Type B pancreatic cell (in vitro differentiated cells): ENCODE measurements at regions not wholly inside any gene's neighbourhood (a gene's known extent, or its start where the extent isn't known, plus 50 kb on each side); places are given as distances from the start of the nearest gene placed in this dataset.

Experiments
- DNase-seq: peaks from one replicate; pipeline ENCODE4 v3.0.0; 2021; ENCODE audit warnings: mixed read lengths; ENCODE audit not compliant: unreplicated experiment; ENCODE audit errors: extremely low spot score
- H3K27ac Mint-ChIP-seq: 2 replicates; pipeline ENCODE4 v1.8.0; 2021; ENCODE audit warnings: mild to moderate bottlenecking, mixed read lengths
- H3K27me3 Mint-ChIP-seq: 2 replicates; pipeline ENCODE4 v1.8.0; 2021; ENCODE audit warnings: mixed read lengths
- H3K36me3 Mint-ChIP-seq: 2 replicates; pipeline ENCODE4 v1.8.0; 2021; ENCODE audit warnings: mixed read lengths
- H3K4me1 Mint-ChIP-seq: one replicate; pipeline ENCODE4 v1.8.0; 2021; ENCODE audit warnings: mixed read lengths; ENCODE audit not compliant: unreplicated experiment
- H3K4me3 Mint-ChIP-seq: 2 replicates; pipeline ENCODE4 v1.8.0; 2021; ENCODE audit warnings: mild to moderate bottlenecking, mixed read lengths
- H3K9me3 Mint-ChIP-seq: 2 replicates; pipeline ENCODE4 v1.8.0; 2021; ENCODE audit warnings: mixed read lengths
- TF ChIP-seq, protein P1 (sequence below): fragments of 200-600 bp; sonication (generic); conservative IDR thresholded peaks from 2 replicates; pipeline ENCODE4 v1.5.0; 2021; ENCODE audit warnings: antibody characterized with exemption, mild to moderate bottlenecking

DNA sequence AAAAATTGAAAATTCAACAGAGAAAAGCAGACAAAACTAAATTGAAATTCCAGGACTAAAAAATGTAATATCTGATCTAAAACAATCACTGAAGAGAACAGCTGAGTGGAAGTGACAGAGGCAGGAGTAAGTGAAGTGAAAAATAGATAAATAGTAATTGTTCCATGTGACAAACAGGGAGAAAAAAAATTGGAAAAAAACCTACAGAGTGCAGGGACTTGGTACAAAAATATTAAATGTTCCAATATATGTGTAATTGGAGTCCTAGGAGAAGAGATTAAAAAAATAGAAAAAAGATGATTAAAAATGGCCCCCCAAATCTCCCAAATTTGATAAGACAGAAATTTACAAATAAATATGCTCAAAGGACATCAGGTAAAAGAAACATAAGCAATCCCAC, 63.4 kb upstream of the NAMPT start:
- Mint-ChIP-seq H3K27ac (no peak overlapping the region), H3K36me3 (no peaks in the 10 kb centered on the region), H3K4me3 (no peak overlapping the region), H3K4me1 (no peaks in the 10 kb centered on the region), H3K27me3 (no peaks in the 10 kb centered on the region), H3K9me3 (peaks cover 23% of the 10 kb centered on the region)
- no peak for DNase-seq
- TF ChIP-seq, protein P1, sequence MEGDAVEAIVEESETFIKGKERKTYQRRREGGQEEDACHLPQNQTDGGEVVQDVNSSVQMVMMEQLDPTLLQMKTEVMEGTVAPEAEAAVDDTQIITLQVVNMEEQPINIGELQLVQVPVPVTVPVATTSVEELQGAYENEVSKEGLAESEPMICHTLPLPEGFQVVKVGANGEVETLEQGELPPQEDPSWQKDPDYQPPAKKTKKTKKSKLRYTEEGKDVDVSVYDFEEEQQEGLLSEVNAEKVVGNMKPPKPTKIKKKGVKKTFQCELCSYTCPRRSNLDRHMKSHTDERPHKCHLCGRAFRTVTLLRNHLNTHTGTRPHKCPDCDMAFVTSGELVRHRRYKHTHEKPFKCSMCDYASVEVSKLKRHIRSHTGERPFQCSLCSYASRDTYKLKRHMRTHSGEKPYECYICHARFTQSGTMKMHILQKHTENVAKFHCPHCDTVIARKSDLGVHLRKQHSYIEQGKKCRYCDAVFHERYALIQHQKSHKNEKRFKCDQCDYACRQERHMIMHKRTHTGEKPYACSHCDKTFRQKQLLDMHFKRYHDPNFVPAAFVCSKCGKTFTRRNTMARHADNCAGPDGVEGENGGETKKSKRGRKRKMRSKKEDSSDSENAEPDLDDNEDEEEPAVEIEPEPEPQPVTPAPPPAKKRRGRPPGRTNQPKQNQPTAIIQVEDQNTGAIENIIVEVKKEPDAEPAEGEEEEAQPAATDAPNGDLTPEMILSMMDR: no peak

DNA sequence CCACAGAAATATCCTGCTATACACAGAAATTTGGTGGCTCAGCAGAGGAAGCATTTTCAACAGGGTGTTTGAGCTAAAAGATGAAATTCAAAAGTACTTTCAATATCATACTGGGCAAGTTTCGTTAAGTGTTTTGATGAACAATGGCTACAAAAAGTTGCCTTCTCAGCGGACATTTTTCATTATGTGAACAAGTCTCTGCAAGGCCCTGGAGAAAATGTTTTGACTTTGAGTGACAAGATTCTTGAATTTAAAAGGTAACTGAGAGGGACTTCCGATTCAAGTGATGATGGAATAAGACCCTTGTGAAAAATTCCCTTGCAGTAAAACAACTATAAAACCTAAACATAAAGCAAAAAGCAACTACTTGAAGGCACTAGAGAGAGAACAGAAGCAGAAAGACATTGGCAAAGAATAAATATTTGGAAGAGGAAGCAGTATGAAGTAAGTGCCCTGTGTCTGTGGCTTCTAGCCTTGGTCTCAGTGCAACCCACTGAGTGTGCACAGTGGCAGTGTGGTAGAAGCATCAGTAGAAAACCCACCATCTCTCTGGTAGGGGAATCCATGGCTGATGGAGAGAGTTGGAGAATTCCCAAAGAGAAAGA, 62.5 kb upstream of the NAMPT start:
- H3K36me3 Mint-ChIP-seq: no peaks in the 10 kb centered on the region
- H3K4me1 Mint-ChIP-seq: no peaks in the 10 kb centered on the region
- H3K27ac Mint-ChIP-seq: no peak overlapping the region
- H3K27me3 Mint-ChIP-seq: no peaks in the 10 kb centered on the region
- H3K9me3 Mint-ChIP-seq: peaks cover 23% of the 10 kb centered on the region
- no peak overlapping the region for H3K4me3 Mint-ChIP-seq
- TF ChIP-seq, protein P1: no peak
- DNase-seq: no peak

DNA sequence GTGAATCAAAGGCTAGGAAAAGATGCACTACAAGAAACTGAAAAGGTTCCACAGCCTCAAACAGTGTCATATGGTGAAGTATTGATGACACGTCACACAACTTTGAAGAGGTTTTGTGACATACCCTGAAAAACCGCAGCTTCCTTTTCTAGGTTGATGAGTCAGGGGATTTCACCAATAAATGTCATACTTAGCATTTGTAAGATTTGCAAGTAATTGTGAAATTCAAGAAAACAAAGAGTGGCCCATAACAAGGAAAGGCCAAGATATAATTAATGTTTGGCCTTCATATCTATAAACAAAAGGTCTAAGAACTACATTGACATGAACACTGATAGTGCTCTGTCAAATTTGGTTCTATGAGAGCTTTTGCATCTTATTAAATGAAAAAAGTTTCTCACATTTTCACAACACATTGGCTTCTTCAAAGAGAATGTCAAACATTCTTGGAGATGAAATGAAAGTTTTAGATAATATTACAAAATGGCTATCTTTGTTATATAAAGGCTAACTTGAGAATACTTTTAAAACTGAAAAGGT, 62.0 kb upstream of the NAMPT start:
- DNase-seq: no peak
- no peak overlapping the region for H3K27ac Mint-ChIP-seq
- no peaks in the 10 kb centered on the region for H3K36me3 Mint-ChIP-seq
- peaks cover 28% of the 10 kb centered on the region for H3K9me3 Mint-ChIP-seq
- TF ChIP-seq, protein P1: no peak
- no peak overlapping the region for H3K4me3 Mint-ChIP-seq
- H3K27me3 Mint-ChIP-seq: no peaks in the 10 kb centered on the region
- no peaks in the 10 kb centered on the region for H3K4me1 Mint-ChIP-seq

DNA sequence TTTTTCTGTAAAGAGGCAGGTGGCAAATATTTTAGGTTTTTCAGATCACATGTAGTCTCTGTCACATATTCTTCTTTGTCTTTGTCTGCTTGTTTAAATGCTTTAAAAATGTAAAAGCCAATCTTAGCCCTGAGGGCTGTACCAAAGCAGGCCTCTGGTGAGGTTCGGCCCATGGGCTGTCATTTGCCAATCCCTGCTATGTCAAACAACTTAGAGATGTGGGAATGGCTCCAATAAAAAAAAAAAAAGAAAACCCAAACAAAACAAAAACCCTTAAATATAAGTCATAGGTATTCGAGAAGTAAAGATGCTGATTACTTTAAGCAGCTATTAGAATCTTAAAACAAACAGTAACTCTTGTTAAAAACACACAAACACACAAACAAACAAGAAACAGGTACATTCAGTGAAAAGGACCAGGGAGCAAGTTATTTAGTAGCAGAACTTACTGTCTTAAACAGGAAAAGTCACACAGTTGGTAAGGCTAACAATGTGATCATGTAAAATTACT, 61.4 kb upstream of the NAMPT start:
- Mint-ChIP-seq H3K27ac (no peak overlapping the region), H3K36me3 (no peaks in the 10 kb centered on the region), H3K27me3 (no peaks in the 10 kb centered on the region), H3K4me3 (no peak overlapping the region), H3K9me3 (peaks cover 31% of the 10 kb centered on the region), H3K4me1 (no peaks in the 10 kb centered on the region)
- no peak for DNase-seq
- TF ChIP-seq, protein P1: no peak

DNA sequence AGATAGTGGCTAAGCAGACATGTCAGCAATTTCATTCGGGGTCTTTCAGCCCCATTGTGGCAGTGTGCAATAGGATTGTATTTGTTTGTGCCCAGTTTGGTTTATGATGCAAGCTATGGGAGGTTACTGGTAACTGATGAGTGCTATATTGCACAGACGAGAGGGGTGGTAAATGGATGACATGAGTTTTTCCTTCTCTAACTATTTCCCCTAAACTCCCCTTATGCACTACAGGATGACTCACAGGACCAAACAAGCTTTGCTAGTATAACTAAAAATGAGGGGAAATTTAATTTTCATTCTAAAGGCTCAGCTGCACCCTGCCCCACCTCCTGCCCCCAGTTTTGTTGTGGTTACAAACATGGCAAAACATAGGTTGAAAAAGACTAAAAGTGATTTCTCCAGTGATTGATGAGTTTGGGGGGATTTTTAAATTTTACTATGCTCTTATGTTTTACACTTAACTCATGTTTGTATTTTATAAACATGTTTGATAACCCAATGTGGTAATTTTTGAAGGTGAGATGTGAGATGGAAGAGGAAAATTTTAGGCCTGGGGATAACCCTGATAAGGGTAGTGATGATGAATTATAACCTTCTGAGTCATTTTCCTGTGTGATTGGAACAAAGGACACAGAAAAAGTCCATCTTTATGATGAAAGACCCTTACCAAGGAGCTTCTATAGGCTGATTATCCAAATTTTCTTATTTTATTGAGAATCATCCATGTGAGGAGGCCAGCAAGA, 60.8 kb upstream of the NAMPT start:
- Mint-ChIP-seq H3K9me3 (peaks cover 27% of the 10 kb centered on the region), H3K36me3 (no peaks in the 10 kb centered on the region), H3K4me1 (no peaks in the 10 kb centered on the region), H3K27me3 (no peaks in the 10 kb centered on the region), H3K4me3 (no peak overlapping the region), H3K27ac (no peak overlapping the region)
- no peak for DNase-seq
- TF ChIP-seq, protein P1: no peak
